HEK293 (cell line): ENCODE measurements at regions not wholly inside any gene's neighbourhood (a gene's known extent, or its start where the extent isn't known, plus 50 kb on each side); places are given as distances from the start of the nearest gene placed in this dataset.

Experiments used
- CTCF ChIA-PET: fragments of 350-600 bp; formaldehyde crosslinking; extraction: SDS; loops from one replicate; lab custom pipeline; 2021; ENCODE audit warnings: antibody characterized with exemption; lab: Yijun Ruan, JAX
- POLR2A ChIA-PET: fragments of 300-600 bp; formaldehyde crosslinking; extraction: SDS; loops from one replicate; lab custom pipeline; 2020; ENCODE audit warnings: antibody characterized with exemption, inconsistent platforms; lab: Yijun Ruan, JAX
- H3K27ac ChIP-seq: fragments of 200-500 bp; sonication (Bioruptor generic); 2 replicates; pipeline ENCODE4 v1.5.1; 2014; ENCODE audit warnings: low read depth, low read length, control low read depth, inconsistent platforms; ENCODE audit errors: extremely low read depth
- H3K36me3 ChIP-seq, 2 experiments: fragments of 200-500 bp in 1 of 2; sonication (Bioruptor generic) in 1 of 2; 1 replicate in 1 of 2; 2 replicates in 1 of 2; pipeline ENCODE4 v1.5.1; 2014 to 2017; ENCODE audit warnings: inconsistent platforms in 2 of 2, low read length in 2 of 2; ENCODE audit not compliant: control insufficient read depth in 2 of 2, insufficient read depth in 1 of 2
- H3K4me1 ChIP-seq: fragments of 200-500 bp; sonication (Bioruptor generic); 2 replicates; pipeline ENCODE4 v1.5.1; 2014; ENCODE audit warnings: mild to moderate bottlenecking, low read length, inconsistent platforms; ENCODE audit not compliant: control insufficient read depth, insufficient read depth
- H3K4me3 ChIP-seq: 2 replicates; pipeline ENCODE4 v1.5.1; 2011; ENCODE audit warnings: low read depth, mild to moderate bottlenecking, control low read depth, low read length, moderate library complexity
- H3K9me3 ChIP-seq: fragments of 200-500 bp; sonication (Bioruptor generic); 2 replicates; pipeline ENCODE4 v1.5.1; 2014; ENCODE audit warnings: low read depth, low read length, inconsistent platforms; ENCODE audit not compliant: control insufficient read depth, insufficient read depth
- BCL11A ChIP-seq: fragments of 450-650 bp; formaldehyde crosslinking; IDR thresholded peaks from 2 replicates; pipeline ENCODE4 v1.5.1; 2016; ENCODE audit warnings: low read depth, missing biosample characterization, missing genetic modification characterization
- HOXC10 ChIP-seq: sonication (generic); formaldehyde crosslinking; IDR thresholded peaks from 2 replicates; pipeline ENCODE4 v1.8.1; 2023; ENCODE audit warnings: mild to moderate bottlenecking, missing genetic modification reagents
- IKZF3 ChIP-seq: fragments of 450-650 bp; IDR thresholded peaks from 2 replicates; pipeline ENCODE4 v1.5.0; 2018; ENCODE audit warnings: missing biosample characterization, mild to moderate bottlenecking, missing genetic modification characterization, moderate library complexity
- OSR2 ChIP-seq: fragments of 450-650 bp; formaldehyde crosslinking; IDR thresholded peaks from 2 replicates; pipeline ENCODE4 v1.5.1; 2016; ENCODE audit warnings: missing biosample characterization, missing genetic modification characterization
- PBX3 ChIP-seq: sonication (generic); formaldehyde crosslinking; IDR thresholded peaks from 2 replicates; pipeline ENCODE4 v1.8.1; 2022; ENCODE audit warnings: mild to moderate bottlenecking, moderate library complexity, missing genetic modification reagents
- PRDM4 ChIP-seq: fragments of 450-650 bp; formaldehyde crosslinking; IDR thresholded peaks from 2 replicates; pipeline ENCODE4 v1.5.1; 2017; ENCODE audit warnings: missing biosample characterization, missing genetic modification characterization
- SETDB1 ChIP-seq: IDR thresholded peaks from one replicate; pipeline ENCODE4 v1.6.1; 2017; ENCODE audit warnings: mild to moderate bottlenecking, low read length, moderate library complexity, mixed read lengths; ENCODE audit not compliant: insufficient read length
- TCF7L2 ChIP-seq: IDR thresholded peaks from 2 replicates; pipeline ENCODE4 v1.6.1; 2011; ENCODE audit warnings: low read depth, mild to moderate bottlenecking, inconsistent platforms, low read length, moderate library complexity, borderline replicate concordance
- ZBTB1 ChIP-seq: fragments of 450-650 bp; formaldehyde crosslinking; IDR thresholded peaks from 2 replicates; pipeline ENCODE4 v1.5.1; 2016; ENCODE audit warnings: missing biosample characterization, missing genetic modification characterization
- ZFP3 ChIP-seq: fragments of 450-650 bp; formaldehyde crosslinking; IDR thresholded peaks from 2 replicates; pipeline ENCODE4 v1.5.1; 2016; ENCODE audit warnings: low read depth, missing biosample characterization, missing genetic modification characterization
- ZNF155 ChIP-seq: fragments of 450-650 bp; formaldehyde crosslinking; IDR thresholded peaks from 2 replicates; pipeline ENCODE4 v1.5.1; 2016; ENCODE audit warnings: missing biosample characterization, missing genetic modification characterization
- ZNF175 ChIP-seq: fragments of 450-650 bp; formaldehyde crosslinking; IDR thresholded peaks from 2 replicates; pipeline ENCODE4 v1.5.1; 2016; ENCODE audit warnings: missing biosample characterization, missing genetic modification characterization
- ZNF335 ChIP-seq: fragments of 450-650 bp; formaldehyde crosslinking; conservative IDR thresholded peaks from 2 replicates; pipeline ENCODE4 v1.5.1; 2016; ENCODE audit warnings: missing biosample characterization, missing genetic modification characterization
- ZNF394 ChIP-seq: fragments of 450-650 bp; formaldehyde crosslinking; IDR thresholded peaks from 2 replicates; pipeline ENCODE4 v1.5.1; 2016; ENCODE audit warnings: missing biosample characterization, missing genetic modification characterization, mild to moderate bottlenecking, moderate library complexity, borderline replicate concordance
- ZNF426 ChIP-seq: fragments of 450-650 bp; formaldehyde crosslinking; IDR thresholded peaks from 2 replicates; pipeline ENCODE4 v1.5.1; 2017; ENCODE audit warnings: missing biosample characterization, missing genetic modification characterization, mild to moderate bottlenecking, inconsistent platforms, moderate library complexity
- ZNF48 ChIP-seq: fragments of 450-650 bp; formaldehyde crosslinking; IDR thresholded peaks from 2 replicates; pipeline ENCODE4 v1.5.1; 2016; ENCODE audit warnings: missing biosample characterization, missing genetic modification characterization
- ZNF514 ChIP-seq: fragments of 450-650 bp; formaldehyde crosslinking; IDR thresholded peaks from 2 replicates; pipeline ENCODE4 v1.5.1; 2016; ENCODE audit warnings: missing biosample characterization, missing genetic modification characterization
- ZNF548 ChIP-seq: fragments of 450-650 bp; formaldehyde crosslinking; IDR thresholded peaks from 2 replicates; pipeline ENCODE4 v1.5.1; 2016; ENCODE audit warnings: missing biosample characterization, missing genetic modification characterization
- ZNF571 ChIP-seq: fragments of 450-650 bp; formaldehyde crosslinking; IDR thresholded peaks from 2 replicates; pipeline ENCODE4 v1.5.0; 2017; ENCODE audit warnings: missing biosample characterization, missing genetic modification characterization
- ZNF596 ChIP-seq: fragments of 450-650 bp; IDR thresholded peaks from 2 replicates; pipeline ENCODE4 v1.5.0; 2018; ENCODE audit warnings: missing biosample characterization, mild to moderate bottlenecking, missing genetic modification characterization, moderate library complexity
- ZNF621 ChIP-seq: fragments of 450-650 bp; formaldehyde crosslinking; IDR thresholded peaks from 2 replicates; pipeline ENCODE4 v1.5.1; 2017; ENCODE audit warnings: missing biosample characterization, missing genetic modification characterization
- ZNF626 ChIP-seq: fragments of 450-650 bp; sonication (Bioruptor Pico); formaldehyde crosslinking; IDR thresholded peaks from 2 replicates; pipeline ENCODE4 v1.5.1; 2018; ENCODE audit warnings: missing biosample characterization, missing genetic modification characterization, inconsistent platforms
- ZNF639 ChIP-seq: fragments of 450-650 bp; formaldehyde crosslinking; IDR thresholded peaks from 2 replicates; pipeline ENCODE4 v1.5.1; 2016; ENCODE audit warnings: missing biosample characterization, missing genetic modification characterization
- ZNF701 ChIP-seq: fragments of 450-650 bp; formaldehyde crosslinking; IDR thresholded peaks from 2 replicates; pipeline ENCODE4 v1.5.1; 2016; ENCODE audit warnings: missing biosample characterization, missing genetic modification characterization
- ZNF76 ChIP-seq: fragments of 450-650 bp; formaldehyde crosslinking; IDR thresholded peaks from 2 replicates; pipeline ENCODE4; 2016; ENCODE audit warnings: low read depth, missing biosample characterization, missing genetic modification characterization, borderline replicate concordance
- ZNF776 ChIP-seq: fragments of 450-650 bp; formaldehyde crosslinking; IDR thresholded peaks from 2 replicates; pipeline ENCODE4 v1.5.0; 2017; ENCODE audit warnings: missing biosample characterization, missing genetic modification characterization, borderline replicate concordance

- Histone ChIP-seq H3K4me1 (no peaks in the 10 kb centered on the region), H3K36me3 (no peaks in the 10 kb centered on the region), H3K4me3 (no peak overlapping the region), H3K27ac (no peak overlapping the region), H3K9me3 (no peaks in the 10 kb centered on the region)
- CTCF ChIA-PET = no interaction called here
- TF ChIP-seq ZNF48 (tag by site-specific recombination) = no peak
- no peak for TF ChIP-seq PRDM4
- no peak for TF ChIP-seq ZNF571
- no peak for TF ChIP-seq PBX3
- TF ChIP-seq ZBTB1 (tag by site-specific recombination) = no peak
- TF ChIP-seq ZNF426 = no peak
- no peak for TF ChIP-seq IKZF3 (tag by site-specific recombination)
- TF ChIP-seq ZNF155 (tag by site-specific recombination) = no peak
- TF ChIP-seq OSR2 = no peak
- no peak for TF ChIP-seq ZNF175 (tag by site-specific recombination)
- TF ChIP-seq ZNF335 (tag by site-specific recombination) = no peak
- no peak for TF ChIP-seq ZNF596
- TF ChIP-seq TCF7L2 = no peak
- TF ChIP-seq ZNF626 = no peak
- TF ChIP-seq ZNF701 (tag by site-specific recombination) = no peak
- TF ChIP-seq BCL11A = no peak
- no peak for TF ChIP-seq SETDB1
- POLR2A ChIA-PET = no interaction called here
Observed at GRCh38 chr1:118627435-118627834, 360.7 kb downstream of the TBX15 start.

GRCh38 chr1:118621839-118622238 is 366.3 kb downstream of the TBX15 start:
- TF ChIP-seq HOXC10 (CRISPR knock-in tag) (no peak), ZNF514 (tag by site-specific recombination) (no peak), ZNF394 (no peak), ZNF701 (tag by site-specific recombination) (no peak), ZNF76 (tag by site-specific recombination) (no peak), ZNF175 (tag by site-specific recombination) (no peak), ZNF548 (no peak), ZNF639 (tag by site-specific recombination) (no peak), ZFP3 (tag by site-specific recombination) (no peak), ZNF776 (no peak), ZNF621 (tag by site-specific recombination) (no peak)
- ChIA-PET POLR2A (no interaction called here), CTCF (interaction anchor here (0.7 kb wide), 1 partner anchor 57 kb away, joined by 5 read pairs; no protein-coding TSS in a partner anchor)
- Histone ChIP-seq H3K36me3 (no peaks in the 10 kb centered on the region), H3K4me1 (no peaks in the 10 kb centered on the region), H3K27ac (no peak overlapping the region), H3K4me3 (no peak overlapping the region), H3K9me3 (no peaks in the 10 kb centered on the region)
